IMR-90 (cell line): ENCODE measurements at regions not wholly inside any gene's neighbourhood (a gene's known extent, or its start where the extent isn't known, plus 50 kb on each side); places are given as distances from the start of the nearest gene placed in this dataset.

Experiments
- ATAC-seq: fragments of 200-7000 bp; cut with Tn5 transposase; 2 replicates; pipeline ENCODE4 v1.9.1; 2020; ENCODE audit warnings: low read depth, mild to moderate bottlenecking, moderate library complexity
- BruUV-seq: library from RNA; stranded (reverse); fragments of 400-500 nt; replicated peaks from 2 replicates; lab custom pipeline; 2021; lab: Mats Ljungman, UMichigan
- CTCF ChIA-PET: fragments of 300-600 bp; formaldehyde crosslinking; extraction: SDS; loops from one replicate; lab custom pipeline; 2021; ENCODE audit warnings: antibody characterized with exemption; lab: Yijun Ruan, JAX
- POLR2A ChIA-PET: fragments of 300-600 bp; sonication (Branson Sonifier 250); formaldehyde crosslinking; loops from one replicate; lab custom pipeline; 2022; ENCODE audit warnings: antibody characterized with exemption; ENCODE audit not compliant: unreplicated experiment; lab: Charles Lee
- DNase-seq: peaks from one replicate; pipeline ENCODE4 v3.0.0; 2013
- H2AFZ ChIP-seq: replicated peaks from 2 replicates; pipeline ENCODE3; 2013; ENCODE audit warnings: low read length, mild to moderate bottlenecking; ENCODE audit not compliant: poor library complexity
- H2AK5ac ChIP-seq: 2 replicates; pipeline ENCODE4 v1.6.1; 2013; ENCODE audit warnings: low read depth, low read length, inconsistent platforms
- H2AK9ac ChIP-seq: replicated peaks from 2 replicates; pipeline ENCODE3; 2013; ENCODE audit warnings: mild to moderate bottlenecking, low read depth, low read length, moderate library complexity; ENCODE audit not compliant: poor library complexity
- H2BK120ac ChIP-seq: 2 replicates; pipeline ENCODE4 v1.6.1; 2013; ENCODE audit warnings: low read depth, low read length, inconsistent platforms
- H2BK15ac ChIP-seq: 3 replicates; pipeline ENCODE4 v1.6.1; 2013; ENCODE audit warnings: low read depth, low read length, inconsistent platforms
- H2BK20ac ChIP-seq: 2 replicates; pipeline ENCODE4 v1.6.1; 2013; ENCODE audit warnings: low read depth, mild to moderate bottlenecking, inconsistent platforms, low read length, moderate library complexity
- H2BK5ac ChIP-seq: 2 replicates; pipeline ENCODE4 v1.6.1; 2013; ENCODE audit warnings: mild to moderate bottlenecking, low read depth, low read length, inconsistent platforms; ENCODE audit not compliant: poor library complexity, severe bottlenecking
- H3K14ac ChIP-seq: replicated peaks from 2 replicates; pipeline ENCODE4 v1.6.1; 2013; ENCODE audit warnings: low read depth, low read length, inconsistent platforms
- H3K18ac ChIP-seq: 2 replicates; pipeline ENCODE4 v1.6.1; 2013; ENCODE audit warnings: low read depth, low read length, control low read depth
- H3K23ac ChIP-seq: 2 replicates; pipeline ENCODE4 v1.6.1; 2013; ENCODE audit warnings: low read depth, low read length, inconsistent platforms
- H3K27ac ChIP-seq: 2 replicates; pipeline ENCODE4 v1.5.1; 2013; ENCODE audit warnings: mild to moderate bottlenecking, control low read depth, low read length; ENCODE audit not compliant: insufficient read depth
- H3K27me3 ChIP-seq: 2 replicates; pipeline ENCODE4 v1.6.1; 2013; ENCODE audit warnings: low read length; ENCODE audit not compliant: control insufficient read depth, insufficient read depth
- H3K36me3 ChIP-seq: 2 replicates; pipeline ENCODE4 v1.6.1; 2013; ENCODE audit warnings: low read length, mixed read lengths; ENCODE audit not compliant: control insufficient read depth, insufficient read depth
- H3K4ac ChIP-seq: 2 replicates; pipeline ENCODE4 v1.6.1; 2013; ENCODE audit warnings: low read depth, low read length, inconsistent platforms
- H3K4me1 ChIP-seq: 2 replicates; pipeline ENCODE4 v1.6.1; 2013; ENCODE audit warnings: low read length, mixed read lengths; ENCODE audit not compliant: control insufficient read depth, insufficient read depth
- H3K4me2 ChIP-seq: 2 replicates; pipeline ENCODE4 v1.6.1; 2013; ENCODE audit warnings: low read depth, mild to moderate bottlenecking, control low read depth, low read length, moderate library complexity
- H3K4me3 ChIP-seq: 2 replicates; pipeline ENCODE4 v1.5.1; 2013; ENCODE audit warnings: low read depth, mild to moderate bottlenecking, control low read depth, low read length, moderate library complexity; ENCODE audit not compliant: insufficient read depth
- H3K56ac ChIP-seq: 2 replicates; pipeline ENCODE4 v1.6.1; 2013; ENCODE audit warnings: low read length, inconsistent platforms; ENCODE audit not compliant: insufficient read depth; ENCODE audit errors: extremely low read depth
- H3K79me1 ChIP-seq, 2 experiments: 2 replicates each; pipeline ENCODE4 v1.6.1; 2013; ENCODE audit warnings: low read length in 2 of 2, inconsistent platforms in 1 of 2, low read depth in 1 of 2
- H3K9ac ChIP-seq: 2 replicates; pipeline ENCODE4 v1.6.1; 2013; ENCODE audit warnings: low read depth, low read length, control low read depth
- H3K9me1 ChIP-seq: 2 replicates; pipeline ENCODE4 v1.6.1; 2013; ENCODE audit warnings: low read length, inconsistent platforms; ENCODE audit not compliant: insufficient read depth
- H3K9me3 ChIP-seq: 2 replicates; pipeline ENCODE4 v1.6.1; 2013; ENCODE audit warnings: low read length; ENCODE audit not compliant: control insufficient read depth, insufficient read depth
- H4K20me1 ChIP-seq: 2 replicates; pipeline ENCODE4 v1.6.1; 2013; ENCODE audit warnings: low read length, inconsistent platforms; ENCODE audit not compliant: insufficient read depth
- H4K5ac ChIP-seq: 2 replicates; pipeline ENCODE4 v1.6.1; 2013; ENCODE audit warnings: mild to moderate bottlenecking, low read depth, low read length, control low read depth
- H4K8ac ChIP-seq, 2 experiments: 2 replicates each; pipeline ENCODE4 v1.6.1; 2013; ENCODE audit warnings: low read depth in 2 of 2, low read length in 2 of 2, control low read depth in 1 of 2, inconsistent platforms in 1 of 2
- H4K91ac ChIP-seq: 2 replicates; pipeline ENCODE4 v1.6.1; 2013; ENCODE audit warnings: low read depth, low read length, inconsistent platforms; ENCODE audit not compliant: insufficient read depth
- BHLHE40 ChIP-seq: fragments of 150-350 bp; IDR thresholded peaks from 2 replicates; pipeline ENCODE4 v1.6.1; 2016; ENCODE audit warnings: mild to moderate bottlenecking, low read depth, low read length
- CHD1 ChIP-seq: IDR thresholded peaks from 2 replicates; pipeline ENCODE4 v1.6.1; 2012; ENCODE audit warnings: low read depth, low read length, improper control_type of control experiment
- CTCF ChIP-seq: conservative IDR thresholded peaks from 2 replicates; pipeline ENCODE4 v1.5.1; 2012; ENCODE audit warnings: mild to moderate bottlenecking, low read depth, low read length, improper control_type of control experiment
- ELK1 ChIP-seq: fragments of 150-350 bp; IDR thresholded peaks from 2 replicates; pipeline ENCODE4 v1.6.1; 2016; ENCODE audit warnings: low read depth, mild to moderate bottlenecking, low read length, moderate library complexity, borderline replicate concordance
- MAZ ChIP-seq: IDR thresholded peaks from 2 replicates; pipeline ENCODE4 v1.6.1; 2012; ENCODE audit warnings: low read depth, mild to moderate bottlenecking, low read length, improper control_type of control experiment, moderate library complexity, borderline replicate concordance
- NFE2L2 ChIP-seq: fragments of 150-350 bp; IDR thresholded peaks from 2 replicates; pipeline ENCODE4 v1.6.1; 2016; ENCODE audit warnings: low read depth, mild to moderate bottlenecking, low read length
- POLR2A ChIP-seq: IDR thresholded peaks from 2 replicates; pipeline ENCODE4 v1.6.1; 2012; ENCODE audit warnings: mild to moderate bottlenecking, low read depth, low read length
- RAD21 ChIP-seq: IDR thresholded peaks from 2 replicates; pipeline ENCODE4 v1.6.1; 2012; ENCODE audit warnings: low read length, improper control_type of control experiment
- SMC3 ChIP-seq: fragments of 150-350 bp; IDR thresholded peaks from 2 replicates; pipeline ENCODE4 v1.6.1; 2016; ENCODE audit warnings: low read depth, mild to moderate bottlenecking, antibody characterized with exemption, low read length, moderate library complexity
- WGBS, 2 experiments: methylation state at CpG; one replicate each; pipeline versions ENCODE4 v1.1.5 to v1.1.7; 2013; ENCODE audit warnings: missing lambda C conversion rate in 2 of 2; ENCODE audit not compliant: insufficient read length in 1 of 2; ENCODE audit errors: extremely low coverage in 2 of 2; 5-methylcytosine and 5-hydroxymethylcytosine counted together
- dilution Hi-C: fragments of 300-500 bp; cut with HindIII; formaldehyde crosslinking; loops from one replicate; pipeline ENCODE4 v1.14.3; 2018; ENCODE audit warnings: low sequenced_read_pairs; ENCODE audit not compliant: unreplicated experiment
- in situ Hi-C: fragments of 300-500 bp; cut with MboI; formaldehyde crosslinking; loops from 3 replicates; pipeline ENCODE4 v1.14.3; 2019; ENCODE audit warnings: low sequenced_read_pairs, inconsistent platforms, mixed read lengths
- intact Hi-C: fragments of 100-400 bp; cut with micrococcal nuclease; formaldehyde crosslinking; loops from 2 replicates; pipeline ENCODE4 v1.10.0; 2022

- Histone ChIP-seq H3K4me3 (no peak overlapping the region), H3K9me3 (peaks cover 22% of the 10 kb centered on the region), H2AK9ac (no peak overlapping the region), H2AK5ac (no peak overlapping the region), H3K27ac (no peak overlapping the region), H3K18ac (no peak overlapping the region), H4K91ac (no peak overlapping the region), H4K20me1 (no peaks in the 10 kb centered on the region), H3K27me3 (no peaks in the 10 kb centered on the region), H2BK5ac (no peak overlapping the region), H3K79me1 (no peaks in the 10 kb centered on the region), H4K8ac (no peak overlapping the region), H3K56ac (no peak overlapping the region), H3K9me1 (no peaks in the 10 kb centered on the region), H3K4me2 (no peak overlapping the region), H4K5ac (no peak overlapping the region), H2BK15ac (no peak overlapping the region), H2BK20ac (no peak overlapping the region), H2BK120ac (no peak overlapping the region), H3K4me1 (no peaks in the 10 kb centered on the region), H3K36me3 (no peaks in the 10 kb centered on the region), H2AFZ (no peak overlapping the region), H3K14ac (no peak overlapping the region), H3K23ac (no peak overlapping the region), H3K4ac (no peak overlapping the region), H3K9ac (no peak overlapping the region)
- no peak for TF ChIP-seq ELK1
- no peak for TF ChIP-seq BHLHE40
- no peak for TF ChIP-seq RAD21
- TF ChIP-seq SMC3, result no peak
- no peak for TF ChIP-seq MAZ
- no peak for TF ChIP-seq CHD1
- TF ChIP-seq POLR2A, result no peak
- TF ChIP-seq NFE2L2, result no peak
- no peak for TF ChIP-seq CTCF
- no TSS peak for BruUV-seq
- ATAC-seq, result no peak
- 51% methylated on average over 3 of the region's 9 CpGs; no CpG with 5 or more reads in 1 of the 2 experiments for WGBS, 2 experiments
- ChIA-PET CTCF (no interaction called here), POLR2A (no interaction called here)
- intact Hi-C loops, result no loop called here
- dilution Hi-C loops, result no loop called here
- DNase-seq, result no peak
- in situ Hi-C loops, result no loop called here
Observed at GRCh38 chr14:106511006-106511799, 984.8 kb downstream of the TMEM121 start.
